ENCODE measurements at regions not wholly inside any gene's neighbourhood (a gene's known extent, or its start where the extent isn't known, plus 50 kb on each side); places are given as distances from the start of the nearest gene placed in this dataset.

- TF ChIP-seq CTCF (IDR thresholded peaks at IDR 0.05; ENCODE audit: poor library complexity) = no peak
- TF ChIP-seq EZH2phosphoT487 (IDR thresholded peaks at IDR 0.05; ENCODE audit: low read depth, severe bottlenecking, unreplicated experiment) = no peak
- TF ChIP-seq EZH2 (IDR thresholded peaks at IDR 0.05; ENCODE audit: borderline replicate concordance) = no peak
These were observed 367.9 kb upstream of the SLC39A10 start for GRCh38 chr2:195289081-195289480.

Data from hepatocyte (in vitro differentiated cells).